ENCODE measurements at regions not wholly inside any gene's neighbourhood (a gene's known extent, or its start where the extent isn't known, plus 50 kb on each side); places are given as distances from the start of the nearest gene placed in this dataset.

DNA sequence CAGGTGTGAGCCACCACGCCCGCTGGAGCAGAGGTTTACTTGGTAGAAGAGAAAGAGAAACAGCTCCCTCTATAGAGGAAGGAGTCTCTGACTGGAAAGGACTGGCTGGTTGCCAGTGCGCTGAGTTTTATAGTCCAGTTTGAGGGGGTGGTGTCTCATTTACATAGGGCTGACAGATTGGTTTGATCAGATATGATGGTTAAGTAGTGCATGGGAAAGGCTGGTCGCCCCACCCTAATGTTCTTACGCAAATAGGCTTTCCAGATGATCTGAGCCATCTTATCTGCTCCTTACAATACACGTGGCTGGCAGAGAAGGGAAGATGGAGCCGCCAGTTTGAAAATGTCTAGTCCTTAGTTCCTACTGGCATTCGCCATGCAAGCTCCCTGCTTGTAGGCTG, 439.5 kb downstream of the NAF1 start:
- no peak for DNase-seq

DNA sequence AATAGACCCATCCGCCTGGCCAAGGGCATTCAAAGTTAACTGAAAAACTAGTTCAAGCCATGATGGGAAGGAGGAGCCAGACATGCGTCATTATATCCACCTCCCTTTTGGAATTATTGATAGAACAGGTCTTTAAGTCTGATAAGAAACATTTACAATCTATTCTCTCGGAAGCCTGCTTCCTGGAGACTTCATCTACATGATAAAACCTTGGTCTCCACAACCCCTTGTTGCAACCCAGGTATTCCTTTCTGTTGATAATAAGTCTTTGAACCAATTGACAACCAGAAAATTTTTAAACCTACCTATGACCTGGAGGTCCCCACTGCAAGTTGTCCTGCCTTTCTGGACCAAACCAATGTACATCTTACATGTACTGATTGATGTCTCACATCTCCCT, 451.3 kb downstream of the NAF1 start:
- DNase-seq: no peak

DNA sequence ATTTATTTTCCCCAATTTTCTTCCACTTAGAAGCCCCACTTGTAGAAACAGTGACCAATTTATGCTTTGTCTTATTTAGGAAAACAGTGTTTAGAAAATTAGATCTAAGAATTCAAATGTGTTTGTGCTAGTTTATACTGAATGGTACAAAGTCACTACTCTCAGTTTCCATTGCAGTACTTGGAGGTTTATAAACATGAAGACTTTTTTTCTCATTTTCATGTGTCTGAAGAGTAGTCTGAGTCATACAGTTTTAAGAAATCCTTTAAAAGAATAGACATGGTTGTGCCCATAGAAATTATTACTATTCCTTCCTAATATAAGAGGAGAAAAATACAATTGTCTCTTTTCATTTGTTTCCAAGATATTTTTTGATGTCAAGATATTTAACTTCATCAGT, 458.7 kb downstream of the NAF1 start:
- no peak for DNase-seq

DNA sequence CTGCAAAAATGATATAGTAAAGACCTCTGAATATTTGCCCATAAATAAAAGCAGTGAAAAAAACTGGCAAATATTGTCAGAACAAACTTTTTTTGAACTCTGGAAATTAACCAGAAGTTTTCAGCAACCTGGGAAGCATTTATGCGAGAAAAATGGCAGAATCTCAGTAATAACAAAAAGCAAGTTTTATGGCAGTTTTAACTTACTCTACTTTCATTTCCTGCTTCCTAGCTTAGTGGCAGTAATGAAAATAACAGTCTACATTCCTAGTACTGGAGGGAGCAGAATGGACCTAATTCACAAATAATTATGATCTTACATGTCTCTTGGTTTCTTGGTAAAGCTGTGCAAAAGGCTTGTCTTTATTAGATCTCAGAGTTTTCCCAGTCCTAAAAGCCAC, 460.1 kb downstream of the NAF1 start:
- no peak for DNase-seq

DNA sequence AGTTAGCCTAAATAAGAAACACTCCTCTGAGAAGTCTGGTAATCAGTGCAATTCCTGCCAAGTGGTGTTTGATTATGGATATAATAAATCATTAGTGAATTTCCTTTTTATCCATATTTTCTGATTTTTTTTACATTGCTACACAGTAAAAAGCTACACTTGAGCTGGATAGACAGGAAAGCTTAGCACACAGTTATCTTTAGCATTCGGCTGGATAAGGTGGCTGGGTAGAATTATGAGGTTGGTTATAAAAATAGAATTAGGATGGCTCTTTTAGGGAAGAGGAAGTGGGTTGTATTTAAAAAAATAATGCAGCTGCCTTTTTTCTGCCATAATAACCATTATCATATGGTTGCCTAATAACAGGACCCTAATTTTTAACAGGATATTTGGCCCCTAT, 460.6 kb downstream of the NAF1 start:
- DNase-seq: no peak

DNA sequence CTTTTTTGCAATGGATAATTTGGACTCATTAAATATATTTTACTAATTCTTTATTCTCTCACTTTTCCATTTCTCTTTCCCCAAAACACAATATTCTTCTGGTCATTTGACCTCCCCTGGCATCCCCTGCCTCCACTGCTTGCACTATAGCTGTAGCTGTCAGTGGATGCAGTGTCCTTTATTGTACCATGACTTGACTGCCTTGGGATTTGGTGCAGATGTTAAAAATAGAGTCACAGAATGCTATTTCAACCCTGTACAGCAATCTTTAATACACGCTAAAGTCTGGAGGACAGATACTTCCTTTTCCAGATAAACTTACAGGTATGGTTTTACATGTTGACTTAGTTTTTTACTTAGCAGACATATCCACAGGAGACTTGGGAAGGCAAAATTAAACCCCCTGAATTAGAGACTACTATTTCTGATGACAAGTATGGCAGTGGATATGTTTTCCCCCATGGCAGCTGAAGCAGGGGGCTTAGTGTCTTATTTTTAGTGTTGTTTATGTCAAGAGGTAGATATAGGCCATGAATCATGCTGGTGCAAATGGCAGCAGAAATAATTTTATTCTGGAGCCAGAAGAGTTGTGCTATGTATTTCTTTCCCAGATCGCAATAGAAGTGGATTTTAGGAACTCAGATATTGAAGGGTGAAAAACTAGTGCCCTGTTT, 461.4 kb downstream of the NAF1 start:
- no peak for DNase-seq

DNA sequence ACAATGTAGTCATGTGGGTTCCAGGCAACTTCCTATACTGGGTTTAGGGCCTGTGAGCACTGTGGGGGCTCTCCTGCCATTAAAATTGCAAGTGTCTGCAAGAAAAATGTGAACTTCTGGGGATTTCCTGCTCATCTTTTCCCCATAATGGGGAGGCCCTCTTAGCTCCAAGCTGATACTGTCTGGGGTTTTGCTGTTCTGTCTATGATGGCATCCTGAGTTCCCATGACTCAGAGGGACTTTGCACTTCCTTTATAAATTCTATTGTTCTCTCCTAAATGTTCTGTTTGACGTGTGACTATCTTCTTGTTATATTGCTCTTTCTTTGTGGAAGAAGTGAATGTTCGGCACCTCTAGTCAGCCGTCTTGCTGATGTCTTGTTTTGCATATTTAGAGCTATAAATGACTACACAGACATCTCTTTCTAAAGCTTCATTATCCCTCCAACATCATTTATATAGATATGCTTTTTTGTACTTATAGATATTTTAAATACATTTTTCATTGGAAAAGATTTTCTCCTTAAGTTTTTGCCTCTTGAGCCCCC, 465.8 kb downstream of the NAF1 start:
- no peak for DNase-seq

DNA sequence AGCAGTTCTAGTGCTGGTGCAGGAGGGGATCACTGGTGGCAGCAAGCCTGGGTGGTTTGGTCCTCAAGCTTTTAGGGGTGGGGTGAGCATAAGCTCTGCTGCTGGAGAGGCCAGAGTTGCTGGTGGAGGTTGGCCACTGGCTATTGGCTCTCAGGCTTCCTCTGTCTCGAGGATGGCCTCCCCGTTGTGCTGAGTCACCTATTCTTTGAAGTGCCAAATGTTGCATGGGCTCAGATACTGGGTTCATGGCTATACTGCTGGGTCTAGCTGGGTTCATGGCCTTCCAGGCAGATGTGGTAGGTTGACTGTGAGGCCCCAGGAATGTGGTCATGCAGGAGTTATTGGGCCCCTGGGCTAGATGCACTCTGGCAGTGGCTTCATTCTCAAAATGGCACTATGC, 466.3 kb downstream of the NAF1 start:
- DNase-seq: no peak

DNA sequence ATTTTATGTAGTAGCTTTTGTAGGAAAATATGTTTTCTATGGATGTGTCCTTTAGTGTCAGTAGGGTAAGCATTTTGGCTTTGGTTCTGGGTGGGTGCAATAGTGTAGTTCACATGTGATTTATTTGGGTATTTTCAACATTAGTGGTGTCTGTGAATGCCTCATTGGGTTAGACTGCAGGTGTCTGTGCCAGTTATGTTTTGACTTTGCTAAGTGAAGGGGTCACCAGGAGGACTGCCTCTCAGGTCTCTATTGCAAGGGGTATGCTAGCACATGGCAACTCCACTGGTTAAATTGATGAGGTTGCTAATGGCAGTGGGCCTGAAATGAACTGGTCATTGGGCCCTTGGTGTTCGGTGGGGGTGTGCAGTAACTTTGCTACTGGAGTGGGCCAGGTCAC, 467.1 kb downstream of the NAF1 start:
- no peak for DNase-seq

DNA sequence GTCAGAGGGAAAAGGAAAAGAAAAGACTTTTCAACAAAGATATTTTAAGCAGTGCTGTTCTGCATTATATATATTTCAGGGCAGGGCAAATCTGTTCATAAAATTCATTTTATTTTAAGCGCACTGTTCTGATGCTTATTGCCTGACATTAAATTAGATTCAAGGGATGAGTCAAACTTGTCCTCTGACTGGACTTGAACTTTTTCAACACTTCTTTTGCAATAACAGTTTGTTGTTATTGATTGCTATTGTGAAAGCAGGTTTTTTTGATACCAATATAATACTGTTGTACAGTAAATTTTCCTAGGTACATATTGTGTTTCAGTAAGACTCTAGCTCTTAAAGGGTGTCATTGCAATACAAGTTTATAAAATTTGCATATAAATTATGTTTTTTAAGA, 481.3 kb downstream of the NAF1 start:
- DNase-seq: no peak

DNA sequence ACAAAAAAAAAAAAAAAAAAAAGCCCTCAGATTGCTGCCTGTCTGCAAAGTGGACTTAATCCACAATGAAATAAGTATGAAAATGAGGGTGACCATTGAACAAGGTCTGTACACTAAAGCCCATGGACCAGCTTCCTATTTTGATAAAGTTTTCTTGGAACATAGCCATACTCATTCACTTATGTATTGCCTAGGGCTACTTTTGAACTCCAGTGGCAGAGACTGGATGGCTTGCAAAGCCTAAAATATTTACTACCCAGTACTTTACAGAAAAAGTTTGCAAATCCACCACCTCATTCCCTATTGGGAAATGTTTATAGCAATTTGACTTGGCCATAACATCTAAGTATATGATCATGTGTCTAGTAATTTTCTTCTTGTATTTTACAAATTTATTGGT, 481.7 kb downstream of the NAF1 start:
- no peak for DNase-seq

DNA sequence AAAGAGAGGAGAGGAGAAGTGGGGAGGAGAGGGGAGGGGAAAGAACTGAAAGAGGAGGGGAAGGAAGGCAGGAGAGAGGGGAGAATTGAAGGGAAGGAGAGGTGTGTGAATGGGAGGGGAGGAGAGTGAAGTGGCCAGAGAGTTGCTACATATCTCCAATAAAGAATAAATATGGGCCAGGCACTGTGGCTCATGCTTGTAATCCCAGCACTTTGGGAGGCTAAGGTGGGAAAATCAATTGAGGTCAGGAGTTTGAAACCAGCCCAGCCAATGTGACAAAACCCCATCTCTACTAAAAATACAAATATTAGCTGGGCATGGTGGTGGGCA, 482.4 kb downstream of the NAF1 start:
- no peak for DNase-seq

DNA sequence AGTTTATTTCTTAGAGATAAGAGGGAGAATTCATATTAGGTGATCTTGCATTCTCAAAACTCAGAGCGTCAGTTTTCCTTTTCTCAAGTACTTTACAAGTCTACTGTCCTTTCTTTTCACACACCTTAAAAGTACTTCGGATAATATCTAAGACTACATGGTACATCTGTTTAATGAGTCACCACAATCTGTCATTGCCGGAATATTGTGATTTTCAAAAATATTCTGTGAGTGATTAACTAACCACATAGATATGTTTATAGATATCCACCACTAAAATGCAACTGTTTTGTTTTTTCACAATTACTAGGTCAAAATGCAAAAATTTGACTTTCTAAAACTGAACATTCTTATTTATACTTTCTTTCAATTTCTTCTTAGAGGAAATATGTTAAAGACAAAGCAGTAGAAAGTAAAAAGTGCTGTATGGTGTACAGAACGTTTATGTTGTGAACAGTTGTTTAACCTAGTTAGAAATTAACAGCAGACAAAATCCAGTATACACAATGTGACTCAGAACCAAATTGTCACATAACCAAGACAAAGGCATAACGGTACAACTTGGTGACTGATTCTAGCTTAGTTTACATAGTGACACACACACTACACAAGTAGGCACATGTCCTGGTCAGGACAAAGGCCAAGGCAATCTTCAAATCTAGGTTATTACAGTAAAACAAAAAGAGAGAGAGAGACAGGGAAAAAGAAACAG, 482.9 kb downstream of the NAF1 start:
- DNase-seq: peak; percentile 20

DNA sequence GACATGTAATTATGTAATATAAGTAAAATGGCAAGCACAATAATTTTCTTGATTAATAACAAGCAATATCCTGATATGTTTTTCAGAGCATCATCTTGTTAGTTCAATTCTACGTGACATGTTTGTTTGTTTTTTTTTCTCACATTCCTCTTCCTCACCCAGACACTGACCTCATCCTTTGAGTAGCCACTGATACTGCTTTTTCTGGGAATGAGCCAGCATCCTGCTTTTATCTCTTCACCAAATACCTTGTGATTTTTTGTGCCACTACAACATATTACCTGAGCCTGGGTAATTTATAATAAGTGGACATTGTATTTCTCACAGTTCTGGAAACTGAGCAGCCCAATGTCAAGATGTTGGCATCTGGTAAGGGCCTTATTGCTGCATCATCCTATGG, 484.0 kb downstream of the NAF1 start:
- DNase-seq: no peak

DNA sequence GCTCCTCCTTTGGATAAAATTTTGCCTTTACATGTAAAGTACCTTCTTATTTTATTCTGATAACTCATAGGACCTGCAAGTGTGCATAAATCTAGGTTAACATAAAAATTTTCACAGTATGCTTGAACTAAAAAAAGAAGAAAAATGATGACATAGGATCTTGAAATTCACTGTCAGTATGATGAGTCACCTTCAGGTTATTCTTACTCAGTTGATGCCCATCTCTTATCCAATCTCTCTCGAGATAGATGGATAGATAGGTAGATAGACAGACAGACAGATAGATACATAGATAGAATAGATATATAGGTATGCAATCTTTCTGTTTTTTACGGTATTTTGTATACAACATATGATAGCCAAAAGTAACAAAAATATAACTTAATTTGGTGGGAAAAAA, 485.5 kb downstream of the NAF1 start:
- no peak for DNase-seq

DNA sequence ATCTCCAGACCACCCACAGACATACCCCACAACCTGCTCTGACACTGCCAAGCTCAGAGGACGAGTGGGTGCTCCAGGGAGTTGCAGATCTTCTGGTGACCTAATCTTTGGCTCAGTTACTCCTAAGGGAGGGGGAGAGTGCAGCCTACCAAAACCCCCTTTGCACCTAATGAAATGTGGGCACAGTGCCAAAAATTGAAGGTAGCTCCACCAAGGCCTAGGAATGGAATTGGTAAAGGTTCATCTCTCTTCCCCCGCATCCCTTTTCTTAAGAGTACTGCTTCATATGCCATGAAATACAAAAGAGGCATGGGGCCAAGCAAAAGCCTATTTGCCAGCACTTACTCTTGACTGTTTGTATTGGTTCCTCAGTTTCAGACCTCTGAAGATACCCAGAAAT, 491.0 kb downstream of the NAF1 start:
- DNase-seq: no peak

DNA sequence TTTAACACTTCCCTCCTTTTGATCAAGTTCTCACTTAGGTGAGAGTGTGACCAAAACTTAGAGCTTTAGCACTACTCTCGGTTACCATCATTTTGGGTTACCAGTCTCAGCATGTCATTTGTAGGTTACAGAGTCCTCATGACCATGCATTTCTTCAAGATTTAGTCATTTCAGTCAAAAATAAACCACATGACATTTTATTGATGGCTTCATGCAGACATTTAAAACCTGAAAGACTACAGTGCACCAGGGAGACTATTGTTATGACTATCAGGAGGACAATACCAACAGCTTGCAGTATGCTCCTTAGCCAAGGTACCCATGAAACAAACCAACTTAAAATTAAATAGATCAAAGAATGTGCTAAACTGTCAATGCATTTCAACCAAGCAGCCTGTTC, 498.1 kb upstream of the FSTL5 start:
- DNase-seq: no peak

DNA sequence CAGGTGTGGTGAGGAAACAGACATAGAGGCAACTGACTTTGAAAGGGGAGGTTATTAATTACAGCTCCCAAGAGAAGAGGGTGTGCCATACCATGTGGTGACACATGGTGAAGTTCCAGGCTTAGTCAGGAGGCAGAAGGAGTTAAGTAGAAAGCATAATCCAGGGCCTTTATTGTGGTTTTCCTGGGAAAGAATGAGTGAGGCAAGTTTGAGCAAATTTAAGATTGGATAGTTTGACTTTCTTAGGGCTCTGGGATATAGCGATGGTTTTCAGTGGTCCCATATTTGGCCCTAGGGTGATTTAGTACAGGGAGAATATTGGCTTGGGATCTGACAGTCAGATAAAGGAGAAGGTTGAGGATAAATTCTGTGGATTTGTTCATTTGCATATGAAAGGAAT, 495.9 kb upstream of the FSTL5 start:
- no peak for DNase-seq

DNA sequence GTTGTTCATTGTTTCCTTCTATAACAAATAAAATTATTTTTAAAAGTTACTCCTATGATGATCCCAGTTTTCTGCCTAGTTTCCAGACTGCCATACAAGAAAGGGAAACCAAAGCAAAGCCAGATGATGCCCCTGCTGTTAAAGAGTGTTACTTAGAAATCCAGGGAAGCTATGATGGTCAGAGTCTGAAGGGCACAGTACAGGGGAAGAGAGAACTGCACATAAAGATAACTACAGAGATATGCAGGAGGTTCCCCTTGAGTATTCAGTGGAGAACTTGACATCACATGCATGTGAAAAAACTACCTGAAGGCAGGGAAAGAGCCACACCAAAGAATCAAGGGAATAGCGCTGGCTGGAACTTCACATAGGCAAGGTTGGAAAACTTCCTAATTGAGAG, 494.2 kb upstream of the FSTL5 start:
- no peak for DNase-seq

DNA sequence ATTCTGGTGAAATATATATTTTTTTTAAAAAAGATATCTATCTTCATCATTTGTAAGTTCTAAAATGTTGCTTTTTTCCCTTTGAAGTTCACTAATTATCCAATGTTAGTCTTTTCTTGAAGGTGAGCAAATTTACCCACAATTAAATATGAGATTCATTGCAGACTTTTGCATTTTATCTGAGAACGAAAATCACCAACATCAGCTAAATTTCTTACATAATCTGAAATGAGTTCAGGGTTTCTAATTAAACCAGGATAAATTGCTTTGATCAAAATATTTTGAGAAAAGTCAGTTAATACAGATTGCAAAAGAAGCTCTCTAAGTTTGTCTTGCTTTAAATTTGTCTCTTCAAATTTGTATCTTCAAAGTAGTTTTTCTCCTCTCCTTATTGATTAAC, 486.4 kb upstream of the FSTL5 start:
- no peak for DNase-seq

DNA sequence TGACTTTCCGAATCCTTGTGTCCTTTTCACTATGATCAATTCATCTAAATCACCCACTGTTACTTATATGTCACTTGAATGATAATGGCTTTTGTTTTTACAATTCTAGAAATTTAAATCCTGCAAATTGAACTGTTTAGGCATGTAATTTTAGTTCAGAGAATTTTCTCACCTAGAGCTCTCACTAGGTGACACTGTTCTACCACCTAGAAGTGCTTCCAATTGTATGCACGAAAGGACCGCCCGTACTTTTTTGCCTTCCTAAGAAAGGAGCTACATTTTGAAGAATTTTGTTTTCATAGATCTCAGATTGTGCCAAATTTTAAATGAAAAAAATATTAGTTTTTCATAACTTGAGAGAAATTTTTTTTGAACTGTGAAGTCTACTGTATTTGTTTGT, 481.6 kb upstream of the FSTL5 start:
- DNase-seq: peak; percentile 25

DNA sequence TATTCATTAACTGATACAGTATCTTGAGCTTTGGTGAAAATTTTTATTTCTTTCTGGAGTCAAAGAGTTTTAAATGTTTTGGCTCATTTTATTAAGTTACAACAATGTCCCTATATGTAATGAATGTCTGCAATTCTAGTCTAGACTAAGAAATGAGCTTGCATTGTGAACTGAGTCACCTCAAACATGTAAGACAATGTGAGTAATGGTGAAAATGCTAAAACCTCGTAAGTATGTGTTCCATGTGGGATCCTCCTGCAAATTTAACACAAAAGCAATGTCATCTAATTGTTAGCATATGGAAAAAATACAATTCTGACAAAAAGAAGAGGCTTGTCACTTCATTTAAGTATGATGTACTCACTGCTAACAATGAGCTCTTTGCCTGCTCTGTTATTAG, 480.5 kb upstream of the FSTL5 start:
- peak; percentile 87 for DNase-seq

DNA sequence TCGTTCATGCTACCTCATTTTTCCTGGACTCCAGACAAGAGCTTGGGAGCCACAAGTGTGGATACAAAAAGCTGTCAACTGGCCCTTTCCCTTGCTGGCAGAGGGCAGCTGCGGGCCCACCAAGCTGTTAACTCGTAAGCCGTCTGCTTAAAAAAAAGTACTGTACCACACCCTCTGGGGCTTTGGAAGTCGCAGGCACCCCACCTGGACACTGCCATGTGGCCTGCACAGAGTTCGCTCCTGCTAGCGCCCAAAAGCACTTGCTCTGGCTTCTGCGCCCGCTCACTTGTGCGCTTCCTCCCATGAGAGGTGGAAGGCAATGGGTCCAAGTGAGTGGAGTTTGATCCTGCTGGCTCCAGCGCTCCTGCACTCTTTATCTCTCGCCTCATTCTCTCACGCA, 476.4 kb upstream of the FSTL5 start:
- DNase-seq: no peak

DNA sequence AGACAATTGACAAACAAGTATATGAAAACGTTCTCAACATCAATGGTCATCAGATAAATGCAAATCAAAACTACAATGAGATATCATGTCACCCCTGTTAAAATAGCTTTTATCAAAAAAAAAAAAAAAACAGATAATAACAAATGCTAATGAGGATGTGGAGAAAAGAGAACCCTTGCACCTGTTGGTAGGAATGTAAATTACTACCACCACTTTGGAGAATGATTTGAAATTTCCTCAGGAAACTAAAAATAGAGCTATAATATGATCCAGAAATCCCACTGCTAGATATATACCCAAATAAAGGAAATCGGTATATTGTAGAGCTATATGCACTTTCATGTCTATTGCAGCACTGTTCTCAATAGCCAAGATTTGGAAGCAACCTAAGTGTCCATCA, 470.6 kb upstream of the FSTL5 start:
- DNase-seq: no peak

DNA sequence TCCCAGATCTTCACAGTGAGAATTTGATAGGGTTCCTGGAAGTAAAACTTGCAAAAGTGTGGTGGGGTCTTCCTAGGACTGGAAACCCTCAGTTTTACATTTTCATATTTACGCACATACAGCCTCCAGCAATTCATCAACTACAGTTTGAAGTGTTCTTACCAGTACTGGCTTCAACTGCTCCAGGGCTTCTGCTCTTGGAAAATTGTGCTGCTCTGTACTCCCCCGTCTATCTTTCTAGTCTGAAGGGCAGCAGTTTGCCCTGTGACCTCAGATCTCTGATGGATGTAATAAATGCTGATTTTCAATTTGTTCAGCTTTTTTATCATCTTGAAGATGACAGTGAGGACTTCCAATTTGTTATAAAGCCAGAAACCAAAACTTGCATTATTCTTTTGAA, 458.9 kb upstream of the FSTL5 start:
- no peak for DNase-seq
